Activated T-cell treated with anti-CD3 and anti-CD28 coated beads, Interleukin-2, amount 50 U/mL, for 4 hours (primary cell): ENCODE measurements at regions not wholly inside any gene's neighbourhood (a gene's known extent, or its start where the extent isn't known, plus 50 kb on each side); places are given as distances from the start of the nearest gene placed in this dataset.

Experiments
- ATAC-seq, 2 donors: fragments of 200-7000 bp; cut with Tn5 transposase; one replicate each; pipeline ENCODE4 v1.10.0; 2021
- DNase-seq: peaks from one replicate; pipeline ENCODE4 v3.0.0-alpha.2; 2020
- H3K27me3 Mint-ChIP-seq: one replicate; pipeline ENCODE4 v1.8.0; 2021; ENCODE audit warnings: low read depth, mixed read lengths
- H3K36me3 Mint-ChIP-seq: one replicate; pipeline ENCODE4 v1.8.0; 2022; ENCODE audit warnings: mixed read lengths; ENCODE audit not compliant: insufficient read depth
- H3K4me1 Mint-ChIP-seq: one replicate; pipeline ENCODE4 v1.8.0; 2021; ENCODE audit warnings: low read depth, mixed read lengths
- H3K4me3 Mint-ChIP-seq: one replicate; pipeline ENCODE4 v1.8.0; 2021; ENCODE audit warnings: mild to moderate bottlenecking, moderate library complexity, mixed read lengths
- H3K9me3 Mint-ChIP-seq: one replicate; pipeline ENCODE4 v1.8.0; 2021; ENCODE audit warnings: mixed read lengths

GRCh38 chr2:192579965-192580700 lies 385.4 kb upstream of the TMEFF2 start:
- DNase-seq: no peak

GRCh38 chr2:192578780-192579179 lies 384.0 kb upstream of the TMEFF2 start:
- Mint-ChIP-seq H3K4me3 (no peak overlapping the region), H3K9me3 (no peaks in the 10 kb centered on the region), H3K36me3 (no peaks in the 10 kb centered on the region), H3K4me1 (no peaks in the 10 kb centered on the region), H3K27me3 (no peaks in the 10 kb centered on the region)
- DNase-seq: no peak
- no peak for ATAC-seq

More at GRCh38 chr2:192579965-192580700, 385.4 kb upstream of the TMEFF2 start:
- Mint-ChIP-seq H3K4me1 (no peaks in the 10 kb centered on the region), H3K36me3 (no peaks in the 10 kb centered on the region), H3K4me3 (no peak overlapping the region), H3K27me3 (no peaks in the 10 kb centered on the region), H3K9me3 (no peaks in the 10 kb centered on the region)
- no peak for ATAC-seq

- DNase-seq (no peak), ATAC-seq (no peak)
- Mint-ChIP-seq H3K27me3 (no peaks in the 10 kb centered on the region), H3K9me3 (no peaks in the 10 kb centered on the region), H3K36me3 (no peaks in the 10 kb centered on the region), H3K4me1 (no peaks in the 10 kb centered on the region), H3K4me3 (no peak overlapping the region)
Measured at GRCh38 chr2:192577706-192578105, 383.0 kb upstream of the TMEFF2 start.

GRCh38 chr2:192574552-192574951 lies 379.8 kb upstream of the TMEFF2 start:
- no peak for DNase-seq
- no peaks in the 10 kb centered on the region for H3K36me3 Mint-ChIP-seq

GRCh38 chr2:192571636-192572035 lies 376.9 kb upstream of the TMEFF2 start:
- ATAC-seq (no peak), DNase-seq (no peak)

More at GRCh38 chr2:192574552-192574951, 379.8 kb upstream of the TMEFF2 start:
- no peak for ATAC-seq
- Mint-ChIP-seq H3K9me3 (no peaks in the 10 kb centered on the region), H3K4me1 (no peaks in the 10 kb centered on the region), H3K4me3 (no peak overlapping the region), H3K27me3 (no peaks in the 10 kb centered on the region)

GRCh38 chr2:192570788-192571187 lies 376.1 kb upstream of the TMEFF2 start:
- DNase-seq (no peak), ATAC-seq (no peak)
- no peaks in the 10 kb centered on the region for H3K4me1 Mint-ChIP-seq
- H3K4me3 Mint-ChIP-seq: no peak overlapping the region
- no peaks in the 10 kb centered on the region for H3K36me3 Mint-ChIP-seq
- H3K9me3 Mint-ChIP-seq: no peaks in the 10 kb centered on the region
- H3K27me3 Mint-ChIP-seq: no peaks in the 10 kb centered on the region

More at GRCh38 chr2:192571636-192572035, 376.9 kb upstream of the TMEFF2 start:
- no peaks in the 10 kb centered on the region for H3K9me3 Mint-ChIP-seq
- no peak overlapping the region for H3K4me3 Mint-ChIP-seq
- H3K27me3 Mint-ChIP-seq: no peaks in the 10 kb centered on the region
- no peaks in the 10 kb centered on the region for H3K36me3 Mint-ChIP-seq
- no peaks in the 10 kb centered on the region for H3K4me1 Mint-ChIP-seq

GRCh38 chr2:192566863-192567262 lies 372.1 kb upstream of the TMEFF2 start:
- Mint-ChIP-seq H3K9me3 (no peaks in the 10 kb centered on the region), H3K4me3 (no peak overlapping the region), H3K36me3 (no peaks in the 10 kb centered on the region), H3K27me3 (no peaks in the 10 kb centered on the region), H3K4me1 (no peaks in the 10 kb centered on the region)
- ATAC-seq: no peak
- DNase-seq: no peak

GRCh38 chr2:192560326-192560725 lies 365.6 kb upstream of the TMEFF2 start:
- Mint-ChIP-seq H3K4me3 (no peak overlapping the region), H3K36me3 (no peaks in the 10 kb centered on the region), H3K9me3 (peaks cover 4% of the 10 kb centered on the region), H3K4me1 (no peaks in the 10 kb centered on the region), H3K27me3 (no peaks in the 10 kb centered on the region)
- no peak for ATAC-seq
- DNase-seq: no peak

- DNase-seq (no peak), ATAC-seq (no peak)
- Mint-ChIP-seq H3K36me3 (no peaks in the 10 kb centered on the region), H3K4me1 (no peaks in the 10 kb centered on the region), H3K4me3 (no peak overlapping the region), H3K9me3 (peaks cover 4% of the 10 kb centered on the region), H3K27me3 (no peaks in the 10 kb centered on the region)
Measured at GRCh38 chr2:192559587-192559986, 364.9 kb upstream of the TMEFF2 start.

GRCh38 chr2:192558637-192559036 lies 363.9 kb upstream of the TMEFF2 start:
- Mint-ChIP-seq H3K27me3 (no peaks in the 10 kb centered on the region), H3K36me3 (no peaks in the 10 kb centered on the region), H3K4me3 (no peak overlapping the region), H3K9me3 (peaks cover 4% of the 10 kb centered on the region), H3K4me1 (no peaks in the 10 kb centered on the region)
- DNase-seq (no peak), ATAC-seq (no peak)

- ATAC-seq (no peak), DNase-seq (no peak)
- Mint-ChIP-seq H3K36me3 (no peaks in the 10 kb centered on the region), H3K9me3 (peaks cover 3% of the 10 kb centered on the region), H3K4me1 (no peaks in the 10 kb centered on the region), H3K4me3 (no peak overlapping the region), H3K27me3 (no peaks in the 10 kb centered on the region)
Measured at GRCh38 chr2:192555740-192556139, 361.0 kb upstream of the TMEFF2 start.

GRCh38 chr2:192551760-192552159 lies 357.0 kb upstream of the TMEFF2 start:
- H3K27me3 Mint-ChIP-seq: no peaks in the 10 kb centered on the region
- H3K36me3 Mint-ChIP-seq: no peaks in the 10 kb centered on the region
- DNase-seq: no peak
- H3K4me3 Mint-ChIP-seq: no peak overlapping the region
- no peaks in the 10 kb centered on the region for H3K4me1 Mint-ChIP-seq
- H3K9me3 Mint-ChIP-seq: no peaks in the 10 kb centered on the region
- no peak for ATAC-seq

GRCh38 chr2:192546565-192546964 lies 351.8 kb upstream of the TMEFF2 start:
- no peak overlapping the region for H3K4me3 Mint-ChIP-seq

GRCh38 chr2:192544371-192544955 lies 349.7 kb upstream of the TMEFF2 start:
- Mint-ChIP-seq H3K4me1 (no peaks in the 10 kb centered on the region), H3K36me3 (no peaks in the 10 kb centered on the region), H3K4me3 (no peak overlapping the region), H3K9me3 (no peaks in the 10 kb centered on the region), H3K27me3 (no peaks in the 10 kb centered on the region)
- ATAC-seq (no peak), DNase-seq (no peak)

More at GRCh38 chr2:192546565-192546964, 351.8 kb upstream of the TMEFF2 start:
- Mint-ChIP-seq H3K36me3 (no peaks in the 10 kb centered on the region), H3K27me3 (no peaks in the 10 kb centered on the region), H3K4me1 (no peaks in the 10 kb centered on the region), H3K9me3 (no peaks in the 10 kb centered on the region)
- no peak for ATAC-seq
- DNase-seq: no peak
